Peyer's patch (tissue), 4 donors: ENCODE measurements at regions not wholly inside any gene's neighbourhood (a gene's known extent, or its start where the extent isn't known, plus 50 kb on each side); places are given as distances from the start of the nearest gene placed in this dataset.

Source experiments
- DNase-seq, 3 donors: peaks; one replicate each; pipeline ENCODE4 v3.0.0-alpha.2; 2017 to 2019
- H3K27ac ChIP-seq, 4 donors: fragments of 200-600 bp; sonication (generic); one replicate each; pipeline ENCODE4 v1.5.1; 2016 to 2019
- H3K27me3 ChIP-seq, 2 donors: fragments of 200-600 bp; sonication (generic); one replicate each; pipeline ENCODE4 v1.5.1; 2019
- H3K36me3 ChIP-seq, 3 donors: fragments of 200-600 bp; sonication (generic); one replicate each; pipeline ENCODE4 v1.5.1; 2016 to 2019
- H3K4me1 ChIP-seq, 4 donors: fragments of 200-600 bp; sonication (generic); one replicate each; pipeline ENCODE4 v1.5.1; 2016 to 2019
- H3K4me3 ChIP-seq, 4 donors: fragments of 200-600 bp; sonication (generic); 1 replicate in 3 of 4; 2 replicates in 1 of 4; pipeline ENCODE4 v1.5.1; 2016 to 2019; ENCODE audit warnings: mild to moderate bottlenecking in 1 of 4
- H3K9me3 ChIP-seq, 4 donors: fragments of 200-600 bp; sonication (generic); one replicate each; pipeline ENCODE4 v1.5.1; 2016 to 2019; ENCODE audit warnings: mild to moderate bottlenecking in 1 of 4
- POLR2A ChIP-seq, 2 donors: fragments of 450-650 bp; IDR thresholded peaks; one replicate each; pipeline ENCODE4 v1.5.1; 2017; ENCODE audit warnings: antibody characterized with exemption in 2 of 2, mild to moderate bottlenecking in 2 of 2, moderate library complexity in 2 of 2
- TF ChIP-seq, protein P1 (sequence below), 6 experiments: fragments of 450-650 bp in 4 of 6; fragments of 200-600 bp in 2 of 6; sonication (generic) in 1 of 6; IDR thresholded peaks; one replicate each; pipeline ENCODE4 v1.5.1; 2017 to 2019; ENCODE audit warnings: antibody characterized with exemption in 6 of 6, mild to moderate bottlenecking in 3 of 6, moderate library complexity in 1 of 6

DNA sequence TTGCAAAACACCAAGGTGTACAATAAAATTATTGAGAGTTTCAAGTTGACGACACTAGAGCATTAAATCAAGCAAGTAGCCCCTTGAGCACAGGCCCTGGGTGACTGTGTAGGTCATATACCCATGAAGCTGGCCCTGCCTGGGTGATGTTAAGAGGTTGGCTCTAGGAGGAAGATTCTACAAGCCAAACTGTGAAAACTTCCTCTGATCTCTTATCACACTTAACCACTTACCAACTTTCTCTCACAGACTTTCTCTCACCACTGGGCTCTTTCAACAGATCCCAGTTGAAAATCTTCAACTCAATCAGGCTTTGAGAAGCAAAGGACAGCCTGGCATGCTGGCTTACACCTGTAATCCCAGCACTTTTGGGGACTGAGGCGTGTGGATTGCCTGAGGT, 186.9 kb upstream of the BTG1 start:
- H3K36me3 ChIP-seq: no peaks in the 10 kb centered on the region
- no peak overlapping the region for H3K27ac ChIP-seq
- no peaks in the 10 kb centered on the region for H3K27me3 ChIP-seq
- H3K4me3 ChIP-seq: no peak overlapping the region
- no peaks in the 10 kb centered on the region for H3K9me3 ChIP-seq
- H3K4me1 ChIP-seq: peaks cover 0 to 9% (median 0%) of the 10 kb centered on the region in 4 donors
- TF ChIP-seq, protein P1, sequence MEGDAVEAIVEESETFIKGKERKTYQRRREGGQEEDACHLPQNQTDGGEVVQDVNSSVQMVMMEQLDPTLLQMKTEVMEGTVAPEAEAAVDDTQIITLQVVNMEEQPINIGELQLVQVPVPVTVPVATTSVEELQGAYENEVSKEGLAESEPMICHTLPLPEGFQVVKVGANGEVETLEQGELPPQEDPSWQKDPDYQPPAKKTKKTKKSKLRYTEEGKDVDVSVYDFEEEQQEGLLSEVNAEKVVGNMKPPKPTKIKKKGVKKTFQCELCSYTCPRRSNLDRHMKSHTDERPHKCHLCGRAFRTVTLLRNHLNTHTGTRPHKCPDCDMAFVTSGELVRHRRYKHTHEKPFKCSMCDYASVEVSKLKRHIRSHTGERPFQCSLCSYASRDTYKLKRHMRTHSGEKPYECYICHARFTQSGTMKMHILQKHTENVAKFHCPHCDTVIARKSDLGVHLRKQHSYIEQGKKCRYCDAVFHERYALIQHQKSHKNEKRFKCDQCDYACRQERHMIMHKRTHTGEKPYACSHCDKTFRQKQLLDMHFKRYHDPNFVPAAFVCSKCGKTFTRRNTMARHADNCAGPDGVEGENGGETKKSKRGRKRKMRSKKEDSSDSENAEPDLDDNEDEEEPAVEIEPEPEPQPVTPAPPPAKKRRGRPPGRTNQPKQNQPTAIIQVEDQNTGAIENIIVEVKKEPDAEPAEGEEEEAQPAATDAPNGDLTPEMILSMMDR (IDR thresholded peaks at IDR 0.05): no peak
- no peak for TF ChIP-seq POLR2A (IDR thresholded peaks at IDR 0.05)
- no peak for DNase-seq

DNA sequence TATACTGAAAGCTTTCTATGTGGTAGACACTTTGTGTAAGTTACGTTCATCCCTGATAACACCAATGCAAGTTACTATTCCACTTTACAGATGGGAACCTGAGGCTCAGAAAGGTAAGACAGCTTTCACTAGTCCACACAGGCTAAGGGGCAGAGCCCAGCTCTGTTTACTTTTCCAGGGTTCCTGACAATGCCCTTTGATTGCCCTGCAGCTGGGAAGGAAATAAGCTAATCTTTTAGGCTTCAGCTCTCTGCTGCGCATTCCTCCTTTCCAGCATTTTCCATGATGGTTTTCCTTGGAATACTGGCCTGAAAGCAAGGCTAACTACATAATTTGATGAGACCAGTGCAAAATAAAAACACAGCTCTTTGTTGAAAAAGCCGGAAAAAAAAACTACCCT, 185.7 kb upstream of the BTG1 start:
- no peak for DNase-seq
- Histone ChIP-seq H3K27ac (no peak overlapping the region), H3K36me3 (no peaks in the 10 kb centered on the region), H3K27me3 (no peaks in the 10 kb centered on the region), H3K4me3 (no peak overlapping the region), H3K4me1 (peaks cover 0 to 9% (median 0%) of the 10 kb centered on the region in 4 donors), H3K9me3 (no peaks in the 10 kb centered on the region)
- TF ChIP-seq, protein P1 (IDR thresholded peaks at IDR 0.05): no peak
- TF ChIP-seq POLR2A (IDR thresholded peaks at IDR 0.05): no peak

DNA sequence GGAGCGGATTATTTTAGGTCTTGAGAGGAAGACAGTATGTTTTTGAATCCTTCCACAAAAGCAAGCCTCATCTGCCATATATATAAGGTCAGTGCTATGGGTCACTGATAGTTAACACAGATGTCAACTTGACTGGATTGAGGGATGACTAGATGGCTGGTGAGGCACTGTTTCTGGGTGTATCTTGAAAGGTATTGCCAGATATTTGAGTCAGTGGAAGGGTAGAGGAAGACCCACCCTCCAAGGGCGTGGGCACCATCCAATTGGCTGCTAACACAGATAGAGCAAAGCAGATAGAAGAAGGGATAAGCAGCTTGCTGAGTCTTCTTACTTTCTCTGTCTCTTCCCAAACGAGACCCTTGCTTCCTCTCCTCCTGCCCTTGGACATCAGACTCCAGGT, 185.0 kb upstream of the BTG1 start:
- DNase-seq: no peak
- H3K27ac ChIP-seq: no peak overlapping the region
- no peaks in the 10 kb centered on the region for H3K9me3 ChIP-seq
- no peak overlapping the region for H3K4me3 ChIP-seq
- H3K4me1 ChIP-seq: peaks cover 0 to 9% (median 0%) of the 10 kb centered on the region in 4 donors
- no peaks in the 10 kb centered on the region for H3K27me3 ChIP-seq
- H3K36me3 ChIP-seq: no peaks in the 10 kb centered on the region
- TF ChIP-seq, protein P1 (IDR thresholded peaks at IDR 0.05): no peak
- TF ChIP-seq POLR2A (IDR thresholded peaks at IDR 0.05): no peak

DNA sequence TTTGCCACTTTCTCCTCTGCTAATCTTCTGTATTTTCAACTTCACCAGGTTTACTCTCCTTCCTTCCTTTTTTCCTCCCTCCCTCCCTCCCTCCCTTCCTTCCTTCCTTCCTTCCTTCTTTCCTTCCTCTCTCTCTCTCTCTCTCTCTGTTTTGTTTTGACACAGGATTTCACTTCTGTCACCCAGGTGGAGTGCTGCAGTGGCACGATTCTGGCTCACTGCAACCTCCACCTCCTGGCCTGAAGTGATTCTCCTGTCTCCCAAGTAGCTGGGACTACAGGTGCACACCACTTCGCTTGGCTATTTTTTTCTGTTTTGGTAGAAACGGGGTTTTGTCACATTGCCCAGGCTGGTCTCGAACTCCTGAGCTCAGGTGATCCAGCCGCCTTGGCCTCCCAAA, 181.2 kb upstream of the BTG1 start:
- Histone ChIP-seq H3K9me3 (no peaks in the 10 kb centered on the region), H3K27me3 (no peaks in the 10 kb centered on the region), H3K4me3 (no peak overlapping the region), H3K27ac (no peak overlapping the region), H3K4me1 (no peaks in the 10 kb centered on the region), H3K36me3 (no peaks in the 10 kb centered on the region)
- no peak for DNase-seq
- TF ChIP-seq POLR2A (IDR thresholded peaks at IDR 0.05): no peak

DNA sequence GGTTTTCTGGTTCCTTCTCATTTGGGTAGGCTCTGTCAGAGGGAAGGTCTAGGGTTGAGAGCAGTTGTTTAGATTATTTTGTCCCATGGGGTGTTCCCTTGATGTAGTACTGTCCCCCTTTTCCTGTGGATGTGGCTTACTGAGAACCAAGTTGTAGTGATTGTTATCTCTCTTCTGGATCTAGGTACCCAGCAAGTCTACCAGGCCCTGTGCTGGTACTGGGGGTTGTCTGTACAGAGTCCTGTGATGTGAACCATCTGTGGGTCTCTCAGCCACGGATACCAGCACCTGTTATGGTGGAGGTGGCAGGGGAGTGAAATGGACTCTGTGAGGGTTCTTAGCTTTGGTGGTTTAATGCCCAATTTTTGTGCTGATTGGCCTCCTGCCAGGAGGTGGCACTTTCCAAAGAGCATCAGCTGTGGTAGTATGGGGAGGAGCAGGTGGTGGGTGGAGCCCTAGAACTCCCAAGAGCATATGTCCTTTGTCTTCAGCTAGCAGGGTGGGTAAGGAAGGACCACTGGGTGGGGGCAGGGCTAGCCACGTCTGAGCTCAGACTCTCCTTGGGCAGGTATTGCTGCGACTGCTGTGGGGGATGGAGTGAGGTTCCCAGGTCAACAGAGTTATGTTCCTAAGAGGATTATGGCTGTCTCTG, 179.3 kb upstream of the BTG1 start:
- no peaks in the 10 kb centered on the region for H3K27me3 ChIP-seq
- no peak overlapping the region for H3K4me3 ChIP-seq
- H3K9me3 ChIP-seq: no peaks in the 10 kb centered on the region
- H3K4me1 ChIP-seq: no peaks in the 10 kb centered on the region
- TF ChIP-seq POLR2A (IDR thresholded peaks at IDR 0.05): no peak
- TF ChIP-seq, protein P1 (IDR thresholded peaks at IDR 0.05): no peak
- no peak overlapping the region for H3K27ac ChIP-seq
- no peak for DNase-seq
- H3K36me3 ChIP-seq: no peaks in the 10 kb centered on the region

DNA sequence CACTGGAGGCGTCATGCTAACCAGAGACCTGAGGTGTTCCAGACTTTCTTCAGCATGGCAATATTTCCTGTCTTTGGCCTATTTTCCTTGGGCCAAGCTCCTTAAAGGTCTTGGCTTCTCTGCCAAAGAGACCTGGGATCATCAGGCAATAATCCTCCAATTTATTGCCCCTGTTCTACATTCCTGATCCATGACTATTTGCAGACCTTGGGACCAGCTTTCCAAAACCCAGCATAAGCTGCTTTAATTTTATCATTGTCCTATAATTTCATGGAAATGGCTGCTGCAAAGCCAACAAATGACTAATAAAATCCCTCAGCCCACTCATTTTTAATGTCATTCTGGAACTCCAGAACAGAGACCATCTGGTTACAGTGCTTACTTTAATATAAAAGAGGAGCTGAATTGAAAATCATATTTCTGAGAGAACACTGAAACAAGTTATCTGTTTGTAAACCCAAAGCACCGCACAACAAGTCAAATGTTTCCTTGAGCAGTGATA, 166.9 kb upstream of the BTG1 start:
- no peaks in the 10 kb centered on the region for H3K9me3 ChIP-seq
- H3K27me3 ChIP-seq: no peaks in the 10 kb centered on the region
- no peak for TF ChIP-seq POLR2A (IDR thresholded peaks at IDR 0.05)
- TF ChIP-seq, protein P1 (IDR thresholded peaks at IDR 0.05): no peak
- no peaks in the 10 kb centered on the region for H3K36me3 ChIP-seq
- H3K4me3 ChIP-seq: no peak overlapping the region
- no peak for DNase-seq
- H3K27ac ChIP-seq: no peak overlapping the region
- no peaks in the 10 kb centered on the region for H3K4me1 ChIP-seq
